SK-N-MC (cell line): ENCODE measurements at regions not wholly inside any gene's neighbourhood (a gene's known extent, or its start where the extent isn't known, plus 50 kb on each side); places are given as distances from the start of the nearest gene placed in this dataset.
"Not testable (repeated sequence)": the region's sequence is repeated elsewhere in the genome, so short reads cannot be mapped to it uniquely, and the experiment has no call there.

Experiments
- DNase-seq: peaks from one replicate; pipeline ENCODE4 v3.0.0-alpha.2; 2011; ENCODE audit warnings: low read depth, low spot score
- H3K27ac ChIP-seq: fragments of 200-600 bp; sonication (generic); 2 replicates; pipeline ENCODE4 v1.5.1; 2016; ENCODE audit warnings: mixed run types
- H3K36me3 ChIP-seq: fragments of 200-600 bp; sonication (generic); 2 replicates; pipeline ENCODE4 v1.6.1; 2017; ENCODE audit warnings: antibody characterized with exemption, low read length, mixed read lengths; ENCODE audit not compliant: insufficient read depth
- H3K4me3 ChIP-seq: fragments of 200-600 bp; sonication (generic); 2 replicates; pipeline ENCODE4 v1.5.1; 2016
- H3K9ac ChIP-seq: fragments of 200-600 bp; sonication (generic); 2 replicates; pipeline ENCODE4 v1.8.0; 2017; ENCODE audit warnings: mixed run types, mixed read lengths; ENCODE audit not compliant: insufficient read length
- H3K9me3 ChIP-seq: fragments of 200-600 bp; sonication (generic); 2 replicates; pipeline ENCODE4 v1.6.1; 2017; ENCODE audit warnings: low read depth, mild to moderate bottlenecking, antibody characterized with exemption, low read length, moderate library complexity, mixed read lengths
- EZH2 ChIP-seq: fragments of 200-600 bp; sonication (generic); IDR thresholded peaks from one replicate; pipeline ENCODE4 v1.6.1; 2017; ENCODE audit warnings: antibody characterized with exemption
- FOXP2 ChIP-seq: optimal IDR thresholded peaks from 2 replicates; pipeline ENCODE3; 2011; ENCODE audit warnings: mild to moderate bottlenecking, moderate library complexity; ENCODE audit not compliant: insufficient read depth; ENCODE audit errors: extremely low read length, control extremely low read depth
- POLR2AphosphoS5 ChIP-seq: IDR thresholded peaks from 2 replicates; pipeline ENCODE4 v1.6.1; 2012; ENCODE audit warnings: mild to moderate bottlenecking, low read depth, low read length, borderline replicate concordance

GRCh38 chr5:53256746-53257145 lies 147.2 kb upstream of the MOCS2 start:
- H3K4me3 ChIP-seq = no peak overlapping the region
- no peaks in the 10 kb centered on the region for H3K36me3 ChIP-seq
- no peak overlapping the region for H3K27ac ChIP-seq
- TF ChIP-seq POLR2AphosphoS5 (no peak), EZH2 (no peak), FOXP2 (no peak)
- H3K9me3 ChIP-seq = no peaks in the 10 kb centered on the region
- no peak for DNase-seq
- H3K9ac ChIP-seq = no peak overlapping the region

- Histone ChIP-seq H3K27ac (no peak overlapping the region), H3K4me3 (no peak overlapping the region), H3K36me3 (no peaks in the 10 kb centered on the region), H3K9ac (no peak overlapping the region), H3K9me3 (no peaks in the 10 kb centered on the region)
- no peak for TF ChIP-seq FOXP2
- no peak for TF ChIP-seq EZH2
- no peak for TF ChIP-seq POLR2AphosphoS5
- DNase-seq = no peak
Measured at GRCh38 chr5:53257806-53258373, 148.3 kb upstream of the MOCS2 start.

GRCh38 chr5:53259176-53259575 lies 149.6 kb upstream of the MOCS2 start:
- no peak overlapping the region for H3K27ac ChIP-seq
- no peak overlapping the region for H3K4me3 ChIP-seq
- TF ChIP-seq POLR2AphosphoS5 = no peak
- no peak for TF ChIP-seq EZH2
- TF ChIP-seq FOXP2 = no peak
- no peak overlapping the region for H3K9ac ChIP-seq
- no peak for DNase-seq
- no peaks in the 10 kb centered on the region for H3K36me3 ChIP-seq
- no peaks in the 10 kb centered on the region for H3K9me3 ChIP-seq

GRCh38 chr5:53260446-53260845 lies 150.9 kb upstream of the MOCS2 start:
- H3K9me3 ChIP-seq = no peaks in the 10 kb centered on the region
- no peak overlapping the region for H3K9ac ChIP-seq
- no peak overlapping the region for H3K27ac ChIP-seq
- H3K4me3 ChIP-seq = no peak overlapping the region
- no peak for DNase-seq
- H3K36me3 ChIP-seq = no peaks in the 10 kb centered on the region
- TF ChIP-seq EZH2 (no peak), POLR2AphosphoS5 (no peak), FOXP2 (no peak)

GRCh38 chr5:53261245-53261644 lies 151.7 kb upstream of the MOCS2 start:
- Histone ChIP-seq H3K9ac (no peak overlapping the region), H3K4me3 (no peak overlapping the region), H3K36me3 (no peaks in the 10 kb centered on the region), H3K9me3 (no peaks in the 10 kb centered on the region), H3K27ac (no peak overlapping the region)
- no peak for TF ChIP-seq FOXP2
- TF ChIP-seq EZH2 = no peak
- no peak for TF ChIP-seq POLR2AphosphoS5
- no peak for DNase-seq

GRCh38 chr5:53262348-53262970 lies 152.9 kb upstream of the MOCS2 start:
- DNase-seq = no peak
- TF ChIP-seq FOXP2 = no peak
- TF ChIP-seq POLR2AphosphoS5 = no peak
- TF ChIP-seq EZH2 = no peak
- Histone ChIP-seq H3K9me3 (no peaks in the 10 kb centered on the region), H3K36me3 (no peaks in the 10 kb centered on the region), H3K27ac (no peak overlapping the region), H3K4me3 (no peak overlapping the region), H3K9ac (no peak overlapping the region)

GRCh38 chr5:53263151-53263550 lies 153.6 kb upstream of the MOCS2 start:
- Histone ChIP-seq H3K27ac (no peak overlapping the region), H3K36me3 (no peaks in the 10 kb centered on the region), H3K9ac (no peak overlapping the region), H3K9me3 (no peaks in the 10 kb centered on the region), H3K4me3 (no peak overlapping the region)
- TF ChIP-seq EZH2 = no peak
- no peak for TF ChIP-seq POLR2AphosphoS5
- no peak for TF ChIP-seq FOXP2
- no peak for DNase-seq

- no peak for DNase-seq
- H3K9ac ChIP-seq = no peak overlapping the region
- H3K4me3 ChIP-seq = no peak overlapping the region
- H3K9me3 ChIP-seq = no peaks in the 10 kb centered on the region
- no peak for TF ChIP-seq FOXP2
- TF ChIP-seq POLR2AphosphoS5 = no peak
- no peak for TF ChIP-seq EZH2
- H3K36me3 ChIP-seq = no peaks in the 10 kb centered on the region
- no peak overlapping the region for H3K27ac ChIP-seq
Measured at GRCh38 chr5:53265043-53265442, 155.5 kb upstream of the MOCS2 start.

GRCh38 chr5:53268241-53268640 lies 158.7 kb upstream of the MOCS2 start:
- not testable (repeated sequence) for DNase-seq, H3K9ac ChIP-seq, H3K9me3 ChIP-seq, H3K27ac ChIP-seq, H3K36me3 ChIP-seq, H3K4me3 ChIP-seq
